Astrocyte (in vitro differentiated cells and primary cell): ENCODE measurements at regions not wholly inside any gene's neighbourhood (a gene's known extent, or its start where the extent isn't known, plus 50 kb on each side); places are given as distances from the start of the nearest gene placed in this dataset.
A peak's percentile ranks its signal among the peaks of the same experiment; 100 is the strongest.

Experiments used
- DNase-seq: peaks from one replicate; pipeline ENCODE4 v3.0.0-alpha.2; 2010; ENCODE audit warnings: low read depth
- FAIRE-seq: peaks from 2 replicates; lab custom pipeline; 2011; peaks lifted over from hg19 to GRCh38; lab: Jason Lieb, UNC
- H2AFZ ChIP-seq: 2 replicates; pipeline ENCODE4 v1.6.0; 2012; ENCODE audit warnings: low read depth, low read length, inconsistent platforms
- H3K27ac ChIP-seq: 2 replicates; pipeline ENCODE4 v1.5.1; 2011; ENCODE audit warnings: low read depth, low read length, inconsistent platforms
- H3K27me3 ChIP-seq: 2 replicates; pipeline ENCODE4 v1.6.0; 2011; ENCODE audit warnings: low read length, inconsistent platforms; ENCODE audit not compliant: insufficient read depth
- H3K36me3 ChIP-seq: 2 replicates; pipeline ENCODE4 v1.5.1; 2011; ENCODE audit warnings: low read length, inconsistent platforms; ENCODE audit not compliant: insufficient read depth
- H3K4me1 ChIP-seq: 2 replicates; pipeline ENCODE4 v1.5.1; 2011; ENCODE audit warnings: low read length, inconsistent platforms; ENCODE audit not compliant: insufficient read depth
- H3K4me2 ChIP-seq: 2 replicates; pipeline ENCODE4 v1.6.0; 2012; ENCODE audit warnings: low read length, inconsistent platforms
- H3K4me3 ChIP-seq: 2 replicates; pipeline ENCODE4 v1.5.1; 2011; ENCODE audit warnings: low read depth, mild to moderate bottlenecking, low read length, inconsistent platforms; ENCODE audit not compliant: insufficient read depth
- H3K79me2 ChIP-seq: 2 replicates; pipeline ENCODE4 v1.6.0; 2012; ENCODE audit warnings: mild to moderate bottlenecking, low read length, inconsistent platforms; ENCODE audit not compliant: insufficient read depth
- H3K9ac ChIP-seq: 2 replicates; pipeline ENCODE4 v1.6.0; 2012; ENCODE audit warnings: mild to moderate bottlenecking, low read length, inconsistent platforms
- H3K9me3 ChIP-seq: 2 replicates; pipeline ENCODE4 v1.5.1; 2012; ENCODE audit warnings: low read depth, mild to moderate bottlenecking, low read length, inconsistent platforms; ENCODE audit not compliant: insufficient read depth
- H4K20me1 ChIP-seq: 2 replicates; pipeline ENCODE4 v1.6.0; 2012; ENCODE audit warnings: low read length, inconsistent platforms; ENCODE audit not compliant: insufficient read depth
- H3K27ac Mint-ChIP-seq: one replicate; pipeline ENCODE4 v1.8.0; 2021; ENCODE audit warnings: mild to moderate bottlenecking, mixed read lengths; ENCODE audit not compliant: unreplicated experiment
- H3K27me3 Mint-ChIP-seq: one replicate; pipeline ENCODE4 v1.8.0; 2021; ENCODE audit warnings: low read depth, mixed read lengths; ENCODE audit not compliant: unreplicated experiment
- H3K36me3 Mint-ChIP-seq: one replicate; pipeline ENCODE4 v1.8.0; 2021; ENCODE audit warnings: low read depth, mixed read lengths; ENCODE audit not compliant: unreplicated experiment
- H3K4me1 Mint-ChIP-seq: one replicate; pipeline ENCODE4 v1.8.0; 2021; ENCODE audit warnings: low read depth, mixed read lengths; ENCODE audit not compliant: unreplicated experiment
- H3K4me3 Mint-ChIP-seq: one replicate; pipeline ENCODE4 v1.8.0; 2021; ENCODE audit warnings: mild to moderate bottlenecking, moderate library complexity, mixed read lengths; ENCODE audit not compliant: unreplicated experiment
- H3K9me3 Mint-ChIP-seq: one replicate; pipeline ENCODE4 v1.8.0; 2021; ENCODE audit warnings: mild to moderate bottlenecking, mixed read lengths; ENCODE audit not compliant: unreplicated experiment
- EZH2 ChIP-seq: IDR thresholded peaks from 2 replicates; pipeline ENCODE4 v1.6.1; 2012; ENCODE audit warnings: mild to moderate bottlenecking, low read length, inconsistent platforms; ENCODE audit not compliant: insufficient read depth
- TF ChIP-seq, protein P1 (sequence below): IDR thresholded peaks from 2 replicates; pipeline ENCODE4 v1.5.1; 2011; ENCODE audit warnings: low read depth, mild to moderate bottlenecking, inconsistent platforms, low read length, moderate library complexity; ENCODE audit not compliant: insufficient read depth

DNA sequence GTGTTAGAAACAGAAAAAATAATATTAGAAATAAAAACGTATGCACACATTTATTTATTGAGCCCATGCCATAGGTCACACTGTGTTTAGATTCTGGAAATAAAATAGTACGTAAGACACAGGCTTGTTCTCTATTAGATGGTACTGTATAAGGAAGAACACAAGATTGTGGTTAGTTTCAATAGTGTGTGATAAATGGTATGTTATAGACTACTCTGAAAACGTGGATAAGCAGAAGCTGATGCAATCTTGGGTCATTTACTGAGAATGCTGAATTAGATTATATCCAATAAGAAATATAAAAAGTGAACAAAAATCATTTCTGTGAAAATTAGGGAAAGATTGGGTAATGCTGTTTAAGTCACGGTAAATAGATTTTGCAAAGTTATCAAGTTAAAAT, 1456.4 kb upstream of the ACO1 start:
- no peaks in the 10 kb centered on the region for H3K27me3 Mint-ChIP-seq
- DNase-seq, result no peak

DNA sequence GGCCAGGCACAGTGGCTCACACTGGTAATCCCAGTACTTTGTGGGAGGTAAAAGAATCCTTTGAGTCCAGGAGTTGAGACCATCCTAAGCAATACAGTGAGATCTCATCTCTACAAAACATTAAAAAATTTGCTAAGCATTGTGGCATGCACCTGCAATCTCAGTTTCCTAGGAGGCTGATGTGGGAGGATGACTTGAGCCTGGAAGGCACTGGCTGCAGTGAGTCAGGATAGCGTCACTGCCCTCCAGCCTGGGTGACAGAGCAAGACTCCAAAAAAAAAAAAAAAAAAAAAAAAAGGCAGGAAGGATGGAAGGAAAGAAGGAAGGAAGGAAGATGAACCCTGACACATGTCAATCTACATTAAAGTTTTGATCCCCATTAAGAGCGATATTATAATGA, 1452.2 kb upstream of the ACO1 start:
- no peaks in the 10 kb centered on the region for H3K36me3 Mint-ChIP-seq

More for the DNA sequence above, 1456.4 kb upstream of the ACO1 start:
- Histone ChIP-seq H3K4me2 (no peak overlapping the region), H4K20me1 (no peaks in the 10 kb centered on the region), H3K9me3 (no peaks in the 10 kb centered on the region), H3K79me2 (no peaks in the 10 kb centered on the region), H3K4me3 (no peak overlapping the region), H3K27me3 (no peaks in the 10 kb centered on the region), H3K4me1 (no peaks in the 10 kb centered on the region), H3K36me3 (no peaks in the 10 kb centered on the region), H2AFZ (no peak overlapping the region), H3K9ac (no peak overlapping the region), H3K27ac (no peak overlapping the region)
- TF ChIP-seq, protein P1, sequence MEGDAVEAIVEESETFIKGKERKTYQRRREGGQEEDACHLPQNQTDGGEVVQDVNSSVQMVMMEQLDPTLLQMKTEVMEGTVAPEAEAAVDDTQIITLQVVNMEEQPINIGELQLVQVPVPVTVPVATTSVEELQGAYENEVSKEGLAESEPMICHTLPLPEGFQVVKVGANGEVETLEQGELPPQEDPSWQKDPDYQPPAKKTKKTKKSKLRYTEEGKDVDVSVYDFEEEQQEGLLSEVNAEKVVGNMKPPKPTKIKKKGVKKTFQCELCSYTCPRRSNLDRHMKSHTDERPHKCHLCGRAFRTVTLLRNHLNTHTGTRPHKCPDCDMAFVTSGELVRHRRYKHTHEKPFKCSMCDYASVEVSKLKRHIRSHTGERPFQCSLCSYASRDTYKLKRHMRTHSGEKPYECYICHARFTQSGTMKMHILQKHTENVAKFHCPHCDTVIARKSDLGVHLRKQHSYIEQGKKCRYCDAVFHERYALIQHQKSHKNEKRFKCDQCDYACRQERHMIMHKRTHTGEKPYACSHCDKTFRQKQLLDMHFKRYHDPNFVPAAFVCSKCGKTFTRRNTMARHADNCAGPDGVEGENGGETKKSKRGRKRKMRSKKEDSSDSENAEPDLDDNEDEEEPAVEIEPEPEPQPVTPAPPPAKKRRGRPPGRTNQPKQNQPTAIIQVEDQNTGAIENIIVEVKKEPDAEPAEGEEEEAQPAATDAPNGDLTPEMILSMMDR, result no peak
- no peak for TF ChIP-seq EZH2
- no peak for FAIRE-seq
- H3K9me3 Mint-ChIP-seq, result no peaks in the 10 kb centered on the region
- H3K36me3 Mint-ChIP-seq, result no peaks in the 10 kb centered on the region
- H3K4me1 Mint-ChIP-seq, result no peaks in the 10 kb centered on the region
- H3K27ac Mint-ChIP-seq, result peak overlapping the region; percentile 73
- H3K4me3 Mint-ChIP-seq, result no peak overlapping the region

DNA sequence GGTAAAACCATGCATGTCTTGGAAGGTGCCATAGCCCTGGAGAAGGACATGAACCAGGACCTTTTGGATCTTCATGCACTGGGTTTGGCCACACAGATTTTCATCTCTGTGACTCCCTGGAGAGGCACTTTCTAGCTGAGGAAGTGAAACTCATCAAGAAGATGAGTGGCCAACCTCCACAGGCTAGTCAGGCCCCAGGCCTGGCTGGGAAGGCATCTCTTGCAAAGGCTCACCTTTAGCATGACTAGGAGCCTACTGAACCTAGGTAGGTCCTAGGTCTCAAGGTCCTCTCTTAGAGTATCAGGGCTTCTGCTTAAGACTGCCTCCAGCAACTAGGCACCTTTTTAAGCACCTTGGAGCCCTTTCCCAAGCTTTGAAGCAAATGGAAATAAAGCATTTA, 1448.7 kb upstream of the ACO1 start:
- no peak overlapping the region for H3K4me2 ChIP-seq
- H3K9me3 Mint-ChIP-seq, result no peaks in the 10 kb centered on the region
- DNase-seq (no peak), FAIRE-seq (no peak)
- H3K9me3 ChIP-seq, result no peaks in the 10 kb centered on the region
- H3K4me1 ChIP-seq, result no peaks in the 10 kb centered on the region
- H3K79me2 ChIP-seq, result no peaks in the 10 kb centered on the region
- H3K4me1 Mint-ChIP-seq, result no peaks in the 10 kb centered on the region
- TF ChIP-seq EZH2, result no peak
- TF ChIP-seq, protein P1, result no peak
- no peak overlapping the region for H3K4me3 Mint-ChIP-seq
- H3K9ac ChIP-seq, result no peak overlapping the region
- H3K36me3 Mint-ChIP-seq, result no peaks in the 10 kb centered on the region
- no peak overlapping the region for H3K27ac ChIP-seq
- H3K27me3 ChIP-seq, result no peaks in the 10 kb centered on the region
- no peaks in the 10 kb centered on the region for H3K36me3 ChIP-seq
- no peaks in the 10 kb centered on the region for H4K20me1 ChIP-seq
- no peaks in the 10 kb centered on the region for H3K27me3 Mint-ChIP-seq
- H2AFZ ChIP-seq, result no peak overlapping the region
- H3K27ac Mint-ChIP-seq, result no peak overlapping the region
- H3K4me3 ChIP-seq, result no peak overlapping the region

More for the DNA sequence above, 1452.2 kb upstream of the ACO1 start:
- Mint-ChIP-seq H3K9me3 (no peaks in the 10 kb centered on the region), H3K27me3 (no peaks in the 10 kb centered on the region), H3K27ac (no peak overlapping the region), H3K4me3 (no peak overlapping the region), H3K4me1 (no peaks in the 10 kb centered on the region)
- Histone ChIP-seq H3K4me3 (no peak overlapping the region), H3K36me3 (no peaks in the 10 kb centered on the region), H3K79me2 (no peaks in the 10 kb centered on the region), H3K9me3 (no peaks in the 10 kb centered on the region), H2AFZ (no peak overlapping the region), H3K9ac (no peak overlapping the region), H4K20me1 (no peaks in the 10 kb centered on the region), H3K27me3 (no peaks in the 10 kb centered on the region), H3K4me1 (no peaks in the 10 kb centered on the region), H3K27ac (no peak overlapping the region), H3K4me2 (no peak overlapping the region)
- TF ChIP-seq EZH2, result no peak
- TF ChIP-seq, protein P1, result no peak
- DNase-seq (peak; percentile 1), FAIRE-seq (no peak)
